ENCODE measurements at regions not wholly inside any gene's neighbourhood (a gene's known extent, or its start where the extent isn't known, plus 50 kb on each side); places are given as distances from the start of the nearest gene placed in this dataset.

DNA sequence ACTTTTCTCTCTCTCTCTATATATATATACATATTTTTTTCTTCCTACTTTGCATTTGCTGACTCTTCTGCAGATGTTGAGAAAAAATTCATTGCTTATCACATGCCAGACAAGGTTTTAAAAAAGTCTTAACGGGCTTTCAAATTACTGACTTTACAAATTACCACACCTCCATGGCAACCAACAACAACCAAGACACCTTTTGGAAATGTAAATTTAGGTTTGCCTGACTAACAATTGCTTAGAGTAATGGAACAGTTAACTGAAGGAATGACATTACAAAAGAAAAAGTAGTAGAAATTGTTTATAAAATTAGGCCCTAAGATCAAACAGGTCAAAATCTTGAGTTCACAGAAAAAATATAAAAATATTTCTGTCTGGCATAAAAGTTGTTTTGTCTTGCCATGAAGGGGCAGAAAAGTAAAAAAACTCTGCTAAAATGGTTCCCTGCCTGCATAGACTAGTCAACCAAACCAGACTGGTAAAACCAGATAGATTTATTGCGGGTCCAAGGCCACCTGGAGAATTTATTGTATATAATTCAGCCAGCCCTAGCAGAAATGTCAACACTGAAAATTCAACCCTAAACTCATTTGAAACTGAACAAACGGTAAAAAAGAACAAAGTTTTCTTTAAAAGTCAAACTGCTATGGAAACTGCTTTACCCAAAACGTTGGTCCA lies 92.8 kb upstream of the FRMD1 start:
- TF ChIP-seq, protein P1, sequence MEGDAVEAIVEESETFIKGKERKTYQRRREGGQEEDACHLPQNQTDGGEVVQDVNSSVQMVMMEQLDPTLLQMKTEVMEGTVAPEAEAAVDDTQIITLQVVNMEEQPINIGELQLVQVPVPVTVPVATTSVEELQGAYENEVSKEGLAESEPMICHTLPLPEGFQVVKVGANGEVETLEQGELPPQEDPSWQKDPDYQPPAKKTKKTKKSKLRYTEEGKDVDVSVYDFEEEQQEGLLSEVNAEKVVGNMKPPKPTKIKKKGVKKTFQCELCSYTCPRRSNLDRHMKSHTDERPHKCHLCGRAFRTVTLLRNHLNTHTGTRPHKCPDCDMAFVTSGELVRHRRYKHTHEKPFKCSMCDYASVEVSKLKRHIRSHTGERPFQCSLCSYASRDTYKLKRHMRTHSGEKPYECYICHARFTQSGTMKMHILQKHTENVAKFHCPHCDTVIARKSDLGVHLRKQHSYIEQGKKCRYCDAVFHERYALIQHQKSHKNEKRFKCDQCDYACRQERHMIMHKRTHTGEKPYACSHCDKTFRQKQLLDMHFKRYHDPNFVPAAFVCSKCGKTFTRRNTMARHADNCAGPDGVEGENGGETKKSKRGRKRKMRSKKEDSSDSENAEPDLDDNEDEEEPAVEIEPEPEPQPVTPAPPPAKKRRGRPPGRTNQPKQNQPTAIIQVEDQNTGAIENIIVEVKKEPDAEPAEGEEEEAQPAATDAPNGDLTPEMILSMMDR (conservative IDR thresholded peaks at IDR 0.05 in 1 of 2, IDR thresholded peaks at IDR 0.05 in 1 of 2; ENCODE audit: extremely low read depth in 1 of 2, insufficient read depth in 1 of 2, low read depth in 1 of 2, low read length in 2 of 2) = no peak
- TF ChIP-seq EZH2 (IDR thresholded peaks at IDR 0.05; ENCODE audit: borderline replicate concordance, low read length) = no peak

Data from mammary epithelial cell (primary cell).